GM19351 (cell line): ENCODE measurements at regions not wholly inside any gene's neighbourhood (a gene's known extent, or its start where the extent isn't known, plus 50 kb on each side); places are given as distances from the start of the nearest gene placed in this dataset.
A peak's percentile ranks its signal among the peaks of the same experiment; 100 is the strongest.

Source experiments
- ATAC-seq: cut with Tn5 transposase; IDR thresholded peaks from one replicate; pipeline ENCODE4 v1.9.1; 2021; ENCODE audit warnings: mild to moderate bottlenecking, moderate library complexity; ENCODE audit not compliant: unreplicated experiment

DNA sequence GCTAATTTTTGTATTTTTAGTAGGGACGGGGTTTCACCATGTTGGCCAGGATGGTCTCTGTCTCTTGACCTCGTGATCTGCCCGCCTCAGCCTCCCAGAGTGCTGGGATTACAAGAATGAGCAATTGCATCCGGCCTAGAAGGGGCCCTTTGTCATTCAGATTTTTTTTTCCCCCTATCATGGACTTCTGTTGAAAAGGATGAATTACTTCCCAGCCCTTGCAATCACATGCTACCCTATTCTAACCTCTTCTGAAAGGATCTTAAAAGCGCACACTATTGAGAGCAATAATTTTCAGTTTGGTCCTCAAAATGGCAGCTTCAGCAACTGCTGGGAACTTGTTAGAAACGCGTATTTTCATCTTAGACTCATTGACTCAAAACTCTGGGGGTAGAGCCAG is 575.6 kb upstream of the KIRREL3 start:
- no peak for ATAC-seq

DNA sequence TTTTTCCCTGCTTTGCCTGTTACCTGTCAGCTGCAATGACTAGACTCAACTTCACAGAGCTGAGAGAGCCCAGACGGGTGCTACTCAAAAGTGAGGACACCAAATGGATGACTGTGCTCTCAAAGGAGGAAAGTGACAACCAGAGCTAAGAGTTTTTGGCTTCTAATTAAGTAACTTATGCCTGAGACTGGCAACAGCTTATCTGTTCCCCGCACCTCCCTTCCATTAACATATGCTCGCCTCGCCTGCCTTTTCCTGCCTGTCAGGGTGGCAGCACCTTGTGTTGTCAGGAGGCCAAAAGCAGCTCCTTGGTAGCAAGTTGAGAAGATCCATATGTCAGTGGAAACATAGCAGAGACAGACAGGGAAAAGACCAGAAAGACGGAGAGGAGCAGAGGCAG is 573.9 kb upstream of the KIRREL3 start:
- ATAC-seq: no peak

DNA sequence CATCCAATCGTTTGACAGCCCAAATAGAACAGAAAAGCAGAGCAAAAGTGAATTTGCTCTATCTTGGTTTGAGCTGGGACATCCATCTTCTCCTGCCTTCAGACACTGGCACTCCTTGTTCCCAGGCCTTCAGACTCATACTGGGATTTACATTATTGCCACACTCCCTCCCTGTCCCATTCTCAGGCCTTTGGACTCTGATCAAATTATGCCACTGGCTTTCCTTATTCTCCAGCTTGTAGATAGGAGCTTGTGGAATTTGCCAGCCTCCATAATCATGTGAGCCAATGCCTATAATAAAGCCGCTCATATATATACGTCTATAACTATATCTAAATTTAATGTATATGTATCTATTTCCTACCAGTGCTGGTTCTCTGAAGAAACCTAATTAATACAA is 568.3 kb upstream of the KIRREL3 start:
- no peak for ATAC-seq

DNA sequence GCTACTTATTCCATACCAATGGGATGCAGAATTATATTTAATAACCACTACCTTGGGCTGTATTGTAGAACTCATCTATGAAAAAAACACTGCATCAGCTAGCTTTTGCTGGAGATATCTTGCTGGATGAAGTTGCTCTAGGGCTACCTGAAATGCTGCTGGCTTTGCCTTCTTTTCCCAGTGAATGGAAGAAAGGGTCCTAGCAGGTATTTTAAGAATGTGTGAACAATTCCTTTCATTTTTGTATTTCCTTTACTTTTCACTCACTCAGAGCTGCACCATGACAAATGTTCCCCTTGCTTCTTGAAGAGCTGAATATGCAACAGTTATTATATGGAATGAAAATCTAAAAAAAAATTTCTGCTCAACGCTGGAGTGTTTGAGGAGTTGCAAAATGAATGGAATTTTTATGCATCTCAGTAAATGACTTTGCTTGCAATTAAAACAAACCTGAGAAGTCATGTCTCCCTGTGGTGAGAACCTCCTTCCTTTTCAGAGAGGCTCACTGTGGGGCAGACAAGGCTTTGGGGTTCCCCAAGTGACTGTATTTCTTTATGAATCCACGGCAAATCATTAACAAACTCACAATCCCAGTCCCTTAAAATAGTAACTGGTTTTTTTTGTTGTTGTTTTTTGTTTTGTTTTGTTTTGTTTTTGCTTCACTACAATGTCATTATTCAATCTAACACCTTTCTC is 566.8 kb upstream of the KIRREL3 start:
- no peak for ATAC-seq

DNA sequence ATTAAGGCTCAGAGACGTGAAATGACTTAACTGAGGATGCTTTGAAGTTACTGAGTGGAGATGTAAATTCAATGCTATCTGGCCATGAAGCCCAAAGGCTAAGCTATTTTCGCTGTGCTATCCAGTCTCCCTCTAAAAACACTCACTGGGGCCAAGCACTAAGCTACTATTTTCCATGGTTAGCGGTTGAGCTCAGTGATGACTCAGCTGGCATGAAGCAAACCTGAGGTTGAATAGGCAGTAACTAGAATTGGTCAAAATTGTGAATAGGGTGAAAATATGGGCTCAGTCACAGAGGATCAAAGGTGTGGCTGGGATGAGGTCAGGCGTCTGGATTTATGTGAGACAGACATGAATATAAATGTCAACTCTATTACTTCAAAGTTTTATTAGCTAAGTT is 564.2 kb upstream of the KIRREL3 start:
- no peak for ATAC-seq

DNA sequence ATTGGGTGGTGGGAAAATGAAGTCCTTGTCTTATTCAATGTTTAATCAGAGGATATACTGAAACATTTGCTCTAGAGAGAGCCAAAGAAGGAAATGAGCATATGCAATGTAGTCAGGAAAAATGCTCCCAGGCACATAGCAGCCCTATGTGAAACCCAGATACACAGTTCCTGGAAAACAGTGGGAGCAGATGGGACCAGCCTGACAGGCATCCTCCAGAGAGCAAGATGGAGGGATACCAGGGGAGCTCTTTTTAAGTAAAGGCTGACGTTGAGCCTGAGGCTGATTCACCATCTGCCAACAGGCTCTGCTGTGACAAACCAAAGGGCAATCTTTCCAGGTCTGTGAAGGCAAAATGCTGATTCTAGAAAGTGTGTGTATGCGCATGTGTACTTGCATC is 559.4 kb upstream of the KIRREL3 start:
- no peak for ATAC-seq

DNA sequence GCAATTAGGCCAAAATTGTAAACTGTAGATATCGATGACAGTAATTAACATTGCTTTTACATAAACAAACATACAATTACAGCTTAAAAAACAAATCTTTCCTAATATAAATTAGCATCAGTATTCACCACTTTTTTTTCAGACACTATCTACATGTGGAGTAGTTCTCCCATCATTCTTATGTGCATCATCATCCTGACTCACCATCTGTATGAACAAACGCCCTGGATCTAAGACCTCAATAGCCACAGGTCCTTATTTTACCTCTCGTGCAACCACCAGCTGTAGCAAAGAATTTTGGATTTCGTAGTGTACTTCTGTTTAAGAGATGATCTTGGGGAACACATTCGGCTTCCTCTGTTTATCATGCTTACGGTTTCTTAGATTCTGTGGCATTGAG is 551.9 kb upstream of the KIRREL3 start:
- ATAC-seq: no peak

DNA sequence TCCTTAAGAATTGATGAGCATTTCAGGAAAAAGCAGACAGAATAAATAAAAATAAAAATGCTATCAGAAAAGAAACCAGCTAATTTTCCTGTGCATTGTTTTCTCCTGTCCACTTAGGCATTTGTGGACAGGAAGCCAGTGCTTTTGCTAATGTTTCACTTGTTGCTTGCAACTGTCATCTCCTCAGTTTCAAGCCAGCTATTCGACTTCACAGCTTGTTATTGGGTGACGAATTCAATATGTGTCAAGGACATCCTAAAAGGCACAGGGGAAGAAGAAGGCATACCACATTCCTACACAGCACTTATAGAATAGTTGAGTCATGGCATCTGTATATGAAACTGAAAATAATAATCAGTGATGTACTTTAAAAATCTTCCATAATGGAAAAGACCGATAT is 530.6 kb upstream of the KIRREL3 start:
- no peak for ATAC-seq

DNA sequence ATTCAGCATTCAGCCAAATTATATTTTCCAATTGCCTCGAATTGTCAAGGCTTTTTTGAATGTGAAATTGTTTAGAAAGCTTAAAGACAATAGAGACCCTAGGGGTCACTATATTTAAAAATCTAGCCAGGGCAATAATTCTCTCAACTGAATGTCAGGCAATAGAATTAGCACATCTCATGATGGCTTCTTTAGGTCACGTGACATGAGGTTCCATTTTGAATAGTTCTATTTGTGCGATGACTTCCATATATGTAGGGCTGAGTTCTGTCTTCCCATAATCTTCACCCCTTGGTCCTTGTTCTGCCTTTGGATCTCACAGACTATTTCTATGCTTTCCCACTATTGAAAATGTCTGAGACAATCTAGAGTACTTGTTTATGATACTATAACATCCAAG is 527.7 kb upstream of the KIRREL3 start:
- ATAC-seq: no peak

DNA sequence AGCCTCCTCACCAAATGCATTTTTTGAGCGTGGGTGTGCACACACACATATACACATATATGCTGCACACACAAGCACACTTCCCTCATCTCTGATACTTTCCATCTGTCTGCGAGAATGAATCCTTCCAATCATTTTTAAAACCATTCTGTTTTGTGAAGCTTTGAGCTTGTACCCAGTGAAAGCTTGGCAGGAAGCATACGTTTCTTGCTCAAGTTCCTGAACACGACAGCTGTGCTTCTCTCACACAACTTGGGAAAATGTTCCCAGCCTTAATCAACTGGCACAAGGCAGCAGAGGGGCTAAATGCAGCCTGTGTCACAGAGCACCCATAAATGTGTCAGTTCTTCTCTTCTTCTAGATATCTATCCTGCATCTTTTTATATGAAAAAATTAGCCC is 524.0 kb upstream of the KIRREL3 start:
- ATAC-seq: no peak

DNA sequence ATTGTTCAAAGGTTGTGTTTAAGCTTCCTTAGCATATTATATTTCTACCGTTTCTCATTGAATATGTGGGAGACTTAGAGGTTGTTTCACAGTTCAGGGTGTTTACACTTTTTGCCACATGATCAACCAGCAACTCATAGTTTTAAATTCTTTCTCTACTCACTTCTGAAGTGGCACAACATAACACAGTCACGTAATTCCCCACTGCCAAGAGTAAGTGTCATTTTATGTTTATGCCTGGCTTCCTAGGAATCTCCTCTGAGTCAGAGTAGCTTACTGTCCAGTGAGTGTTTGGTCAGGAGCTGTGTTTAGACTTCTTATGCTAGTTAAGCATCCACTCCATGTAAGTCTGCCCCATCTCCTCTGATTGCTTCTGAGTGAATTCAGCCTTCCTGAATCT is 520.8 kb upstream of the KIRREL3 start:
- no peak for ATAC-seq

DNA sequence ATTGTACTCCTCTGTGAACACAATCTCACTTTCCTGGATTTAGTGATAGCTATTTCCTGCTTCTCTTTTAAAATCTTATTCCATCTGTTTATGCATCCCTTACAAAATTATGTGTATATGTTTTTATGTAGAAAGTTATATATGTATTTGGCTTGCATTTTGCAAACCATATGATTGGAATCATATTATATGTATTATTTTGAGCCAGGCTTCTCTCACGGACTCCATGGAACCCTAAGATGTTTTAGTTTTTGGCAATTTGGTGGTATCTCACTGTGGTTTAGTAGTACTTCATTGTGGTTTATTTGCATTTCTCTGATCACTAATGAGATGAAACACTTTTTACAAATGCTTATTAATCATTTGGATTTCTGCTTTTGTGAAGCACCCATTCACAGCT is 507.3 kb upstream of the KIRREL3 start:
- no peak for ATAC-seq

DNA sequence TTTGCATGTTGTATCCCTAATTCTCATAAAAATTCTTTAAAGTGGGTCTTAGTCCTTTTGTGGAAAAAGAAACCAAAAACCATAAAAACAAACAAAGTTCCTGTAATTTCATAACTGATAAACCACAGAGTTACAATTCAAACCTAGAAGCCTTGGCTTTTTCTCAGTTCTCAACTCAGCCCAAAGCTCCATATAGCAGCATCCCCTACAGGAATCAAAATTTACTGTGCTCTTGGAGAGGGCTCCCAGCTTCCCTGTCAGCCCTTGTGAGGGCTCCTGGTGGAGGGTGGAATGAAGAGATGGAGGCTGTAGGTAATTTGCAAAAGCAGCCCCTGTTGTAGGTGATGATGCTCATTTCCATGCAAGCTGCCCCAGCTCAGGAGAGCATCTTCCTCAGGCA is 506.1 kb upstream of the KIRREL3 start:
- no peak for ATAC-seq

DNA sequence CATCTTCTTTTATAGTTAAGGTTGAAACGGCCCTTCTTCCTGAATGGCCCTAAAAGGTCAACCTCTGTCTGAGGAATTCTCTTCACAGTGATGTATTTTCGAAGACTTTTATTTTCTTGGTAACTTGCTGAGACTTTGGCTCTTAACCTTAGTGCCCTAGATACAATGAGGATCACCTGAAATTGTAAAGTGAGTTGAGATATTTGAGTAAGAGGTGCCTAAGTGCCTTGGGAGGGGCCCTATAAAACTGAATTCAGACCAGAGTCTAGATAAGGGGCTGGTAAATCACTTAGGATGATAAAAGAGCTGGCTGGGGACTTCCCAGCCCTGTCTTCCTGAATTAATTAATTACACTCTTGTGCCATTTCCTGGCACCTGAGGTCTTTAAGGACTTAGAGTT is 505.6 kb upstream of the KIRREL3 start:
- ATAC-seq: no peak

DNA sequence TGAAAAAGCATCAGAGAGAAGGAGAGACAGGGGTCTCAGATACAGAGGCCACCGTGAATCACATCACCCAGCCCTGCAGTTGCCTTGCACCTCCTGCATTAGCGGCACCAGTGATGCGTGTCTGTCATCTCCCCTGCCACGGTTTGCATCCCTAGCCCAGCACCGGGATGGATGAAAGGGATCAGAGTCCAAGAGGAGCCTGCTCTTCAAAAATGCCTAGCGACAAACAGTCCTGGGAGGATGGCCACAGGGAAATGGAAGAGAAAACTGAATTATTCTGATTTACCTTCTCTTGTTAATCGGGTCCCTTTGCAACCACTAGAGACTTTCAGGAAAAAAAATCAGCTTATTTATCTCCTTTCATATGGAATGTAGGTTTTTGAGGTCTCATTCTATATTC is 495.6 kb upstream of the KIRREL3 start:
- ATAC-seq: no peak

DNA sequence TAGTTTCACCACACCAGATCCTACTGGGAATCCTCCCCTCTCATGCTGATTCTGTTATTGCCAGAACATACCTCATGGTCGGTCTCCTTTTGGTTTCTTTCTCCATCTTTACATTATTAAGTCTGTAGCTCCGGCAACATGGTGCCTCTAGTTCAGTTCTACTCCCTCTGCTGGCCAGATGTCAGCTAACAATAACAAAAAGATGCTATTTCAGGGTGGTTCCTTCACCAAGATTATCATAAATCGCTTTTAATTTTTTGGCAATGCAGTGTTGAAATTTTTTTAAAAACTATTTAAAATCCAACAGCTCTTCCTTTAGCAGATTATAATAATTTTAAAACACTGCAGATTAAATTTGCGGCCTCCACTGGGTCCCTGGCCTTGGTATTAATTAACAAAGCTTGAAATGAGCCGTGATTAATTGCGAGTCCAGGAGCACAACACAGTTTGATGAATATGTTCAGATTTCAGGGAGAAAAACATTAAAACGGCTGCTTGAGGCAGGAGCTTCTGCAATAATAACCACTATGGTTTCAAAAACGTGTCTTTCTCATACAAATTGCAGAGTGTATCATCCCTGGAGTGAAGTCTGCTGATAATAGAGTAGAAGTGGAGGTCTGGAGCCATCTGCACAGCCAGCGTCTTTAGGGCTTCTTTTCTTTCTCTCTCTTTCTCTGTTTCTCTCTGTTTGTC is 492.9 kb upstream of the KIRREL3 start:
- peak; percentile 81 for ATAC-seq

DNA sequence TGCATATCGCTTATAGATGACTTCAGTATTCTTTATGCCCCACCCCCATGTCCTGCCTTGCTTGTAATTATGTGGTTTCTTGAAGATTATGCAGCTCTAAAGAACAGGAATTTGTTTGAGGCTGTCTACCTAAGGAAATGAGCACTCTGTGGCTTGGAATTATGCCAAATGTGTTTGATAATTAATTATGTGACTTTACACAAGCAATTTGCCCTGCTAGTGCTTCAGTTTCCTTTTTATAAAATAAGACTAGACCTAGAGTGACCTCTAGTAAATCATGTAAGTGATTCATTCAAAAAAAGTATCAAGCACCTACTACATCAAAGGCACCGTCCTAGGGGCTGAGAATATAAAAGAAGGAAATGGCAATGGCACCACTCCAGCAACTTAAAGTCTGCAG is 491.5 kb upstream of the KIRREL3 start:
- no peak for ATAC-seq

DNA sequence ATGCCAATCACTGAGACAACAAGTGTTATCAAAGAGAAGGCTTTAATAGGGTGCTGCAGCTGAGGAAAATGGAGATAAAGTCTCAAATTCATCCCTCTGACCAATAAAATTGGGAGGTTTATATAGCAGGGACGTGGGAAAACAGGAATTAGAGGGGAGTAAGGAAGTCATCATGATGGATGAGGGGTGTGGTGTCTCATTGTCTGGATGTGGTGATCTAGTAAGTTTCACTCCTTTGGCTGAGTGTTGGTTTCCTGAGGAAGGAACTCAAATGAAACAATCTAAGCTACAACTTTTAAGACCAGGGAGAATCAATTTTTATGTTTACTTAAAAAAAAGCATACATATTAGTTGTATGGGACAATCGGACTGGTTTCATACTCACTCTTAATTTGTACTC is 491.0 kb upstream of the KIRREL3 start:
- ATAC-seq: no peak

DNA sequence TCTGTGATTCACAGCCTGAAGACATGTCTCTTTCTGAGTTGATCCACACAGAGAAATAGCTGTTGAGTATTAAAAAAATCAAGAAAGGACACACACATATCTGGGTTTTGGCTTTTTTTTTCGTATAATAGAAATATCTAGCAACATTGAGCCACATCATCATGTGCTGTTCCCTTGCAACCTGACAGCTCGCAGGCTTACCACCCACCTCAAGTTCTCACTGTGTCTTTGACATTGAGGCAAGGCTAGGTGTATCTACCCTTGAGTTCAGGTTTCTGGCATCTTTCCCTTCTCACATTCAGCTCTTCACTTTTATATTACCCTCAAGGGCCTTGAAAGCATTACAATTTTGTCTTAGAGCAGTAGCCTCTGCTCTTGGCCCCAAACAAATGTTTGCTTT is 490.3 kb upstream of the KIRREL3 start:
- ATAC-seq: no peak

DNA sequence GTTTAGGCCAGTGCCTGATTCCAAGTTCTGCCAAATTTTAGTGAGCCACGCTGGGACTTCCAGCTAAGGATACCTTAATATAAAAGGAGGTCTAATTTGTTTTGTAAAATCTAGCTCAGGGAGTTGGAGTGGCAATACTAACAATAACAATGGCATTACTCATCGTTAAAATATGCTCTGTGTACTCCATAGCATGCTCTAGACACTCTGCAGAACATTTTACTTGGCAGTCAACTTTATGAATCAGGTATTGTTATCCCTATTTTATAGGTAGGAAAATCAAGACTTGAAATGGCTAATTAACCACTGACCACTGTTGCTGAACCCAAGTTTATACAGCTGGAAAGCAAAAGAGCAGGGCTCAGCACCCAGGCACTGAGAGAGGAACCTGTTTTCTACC is 485.0 kb upstream of the KIRREL3 start:
- no peak for ATAC-seq

DNA sequence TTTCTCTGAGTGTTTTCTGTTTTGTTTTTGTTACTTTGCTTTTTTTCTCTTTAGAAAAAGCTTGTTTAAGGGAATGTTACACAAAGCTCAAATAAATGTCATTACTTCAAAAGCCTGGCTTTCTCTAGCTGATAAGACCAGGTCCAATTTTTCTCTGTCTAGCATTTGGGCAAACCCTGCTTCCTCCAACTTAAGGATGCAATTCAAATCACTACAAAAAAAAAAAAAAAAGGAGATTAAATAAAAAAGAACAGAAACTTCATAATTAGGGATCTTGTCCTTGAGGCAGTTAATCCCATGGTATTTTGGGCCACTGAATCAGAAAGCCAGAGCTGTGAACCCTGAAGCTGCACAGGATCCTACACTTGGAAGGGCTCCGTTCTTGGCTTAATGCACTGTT is 480.8 kb upstream of the KIRREL3 start:
- ATAC-seq: no peak

DNA sequence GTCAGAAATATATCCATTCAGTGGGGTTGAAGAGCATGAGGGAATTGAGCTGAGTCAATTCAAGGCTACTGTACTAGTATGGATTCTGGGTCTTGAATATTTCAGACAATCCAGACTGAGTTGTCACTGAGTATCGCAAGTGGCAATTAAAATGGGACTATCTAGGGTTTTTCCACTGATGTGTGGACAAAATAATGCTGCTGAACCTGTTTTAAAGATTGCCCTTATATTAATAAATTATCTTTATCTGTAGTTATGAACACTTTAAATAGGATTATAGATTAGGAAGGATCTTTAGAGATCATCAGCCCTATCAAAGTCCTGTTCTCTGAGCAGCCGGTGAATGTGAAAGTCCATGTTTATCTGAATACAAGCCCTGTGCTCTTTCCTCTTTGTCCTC is 478.3 kb upstream of the KIRREL3 start:
- ATAC-seq: no peak

DNA sequence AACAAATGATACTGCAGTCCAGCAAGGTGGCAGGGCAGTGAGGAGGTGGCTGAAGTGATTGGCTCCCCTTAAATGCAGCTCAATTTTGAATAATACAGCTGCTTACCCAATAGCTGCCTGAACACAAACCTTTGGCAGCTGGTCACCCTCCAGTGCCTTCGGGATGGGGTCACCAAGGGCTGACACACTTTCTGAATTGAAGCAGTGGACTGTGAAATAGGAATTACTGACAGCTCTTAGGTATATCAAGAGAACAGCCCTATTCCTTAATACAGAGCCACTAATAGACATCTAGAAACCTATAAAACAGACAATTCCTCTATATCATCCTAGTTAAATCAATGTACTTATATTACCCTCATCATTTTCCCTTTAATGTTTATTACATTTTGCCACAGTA is 474.2 kb upstream of the KIRREL3 start:
- ATAC-seq: no peak
